ENCODE measurements at regions not wholly inside any gene's neighbourhood (a gene's known extent, or its start where the extent isn't known, plus 50 kb on each side); places are given as distances from the start of the nearest gene placed in this dataset.
"Not testable (repeated sequence)": the region's sequence is repeated elsewhere in the genome, so short reads cannot be mapped to it uniquely, and the experiment has no call there.

GRCh38 chr3:6018456-6018855 lies 830.9 kb downstream of the EDEM1 start:
- DNase-seq (ENCODE audit: low spot score): no peak

GRCh38 chr3:6022621-6023020 lies 835.1 kb downstream of the EDEM1 start:
- DNase-seq (ENCODE audit: low spot score): no peak

GRCh38 chr3:6025032-6025431 lies 835.9 kb upstream of the GRM7 start:
- no peak for DNase-seq (ENCODE audit: low spot score)

- DNase-seq (ENCODE audit: low spot score): not testable (repeated sequence)
These were observed 830.3 kb upstream of the GRM7 start for GRCh38 chr3:6030648-6031047.

GRCh38 chr3:6035626-6036025 lies 825.3 kb upstream of the GRM7 start:
- DNase-seq (ENCODE audit: low spot score): no peak

- DNase-seq (ENCODE audit: low spot score): no peak
These were observed 820.9 kb upstream of the GRM7 start for GRCh38 chr3:6039971-6040370.

- DNase-seq (ENCODE audit: low spot score): no peak
These were observed 819.0 kb upstream of the GRM7 start for GRCh38 chr3:6041894-6042293.

- no peak for DNase-seq (ENCODE audit: low spot score)
These were observed 813.9 kb upstream of the GRM7 start for GRCh38 chr3:6047016-6047415.

GRCh38 chr3:6060251-6060650 lies 800.7 kb upstream of the GRM7 start:
- DNase-seq (ENCODE audit: low spot score): no peak

GRCh38 chr3:6062261-6063187 lies 798.4 kb upstream of the GRM7 start:
- no peak for DNase-seq (ENCODE audit: low spot score)

- DNase-seq (ENCODE audit: low spot score): no peak
These were observed 794.5 kb upstream of the GRM7 start for GRCh38 chr3:6066397-6066796.

- DNase-seq (ENCODE audit: low spot score): not testable (repeated sequence)
These were observed 793.9 kb upstream of the GRM7 start for GRCh38 chr3:6066868-6067578.

- no peak for DNase-seq (ENCODE audit: low spot score)
These were observed 786.0 kb upstream of the GRM7 start for GRCh38 chr3:6074952-6075351.

- DNase-seq (ENCODE audit: low spot score): no peak
These were observed 782.5 kb upstream of the GRM7 start for GRCh38 chr3:6078436-6078835.

- no peak for DNase-seq (ENCODE audit: low spot score)
These were observed 781.9 kb upstream of the GRM7 start for GRCh38 chr3:6079011-6079410.

GRCh38 chr3:6079561-6080179 lies 781.2 kb upstream of the GRM7 start:
- DNase-seq (ENCODE audit: low spot score): no peak

- no peak for DNase-seq (ENCODE audit: low spot score)
These were observed 772.5 kb upstream of the GRM7 start for GRCh38 chr3:6088433-6088832.

- DNase-seq (ENCODE audit: low spot score): no peak
These were observed 771.1 kb upstream of the GRM7 start for GRCh38 chr3:6089780-6090179.

- DNase-seq (ENCODE audit: low spot score): no peak
These were observed 769.7 kb upstream of the GRM7 start for GRCh38 chr3:6091262-6091661.

GRCh38 chr3:6095006-6095405 lies 765.9 kb upstream of the GRM7 start:
- DNase-seq (ENCODE audit: low spot score): no peak

GRCh38 chr3:6097021-6097420 lies 763.9 kb upstream of the GRM7 start:
- DNase-seq (ENCODE audit: low spot score): no peak

- no peak for DNase-seq (ENCODE audit: low spot score)
These were observed 763.4 kb upstream of the GRM7 start for GRCh38 chr3:6097556-6097955.

Data from ecto neural progenitor cell (in vitro differentiated cells).